GM12878 (cell line): ENCODE measurements at regions not wholly inside any gene's neighbourhood (a gene's known extent, or its start where the extent isn't known, plus 50 kb on each side); places are given as distances from the start of the nearest gene placed in this dataset.

ENCODE experiments used
- ATAC-seq: fragments of 200-7000 bp; cut with Tn5 transposase; 3 replicates; pipeline ENCODE4 v1.9.1; 2020; ENCODE audit warnings: mild to moderate bottlenecking, moderate library complexity
- BruUV-seq: library from RNA; stranded (reverse); fragments of 400-500 nt; replicated peaks from 2 replicates; lab custom pipeline; 2021; lab: Mats Ljungman, UMichigan
- CTCF ChIA-PET: fragments of 300-600 bp; sonication (Branson Sonifier 250); formaldehyde crosslinking; extraction: SDS; loops from one replicate; lab custom pipeline; 2021; ENCODE audit warnings: inconsistent platforms; lab: Yijun Ruan, JAX
- POLR2A ChIA-PET: fragments of 350-600 bp; formaldehyde crosslinking; extraction: SDS; loops from one replicate; lab custom pipeline; 2021; ENCODE audit warnings: inconsistent platforms; lab: Charles Lee
- RAD21 ChIA-PET: fragments of 300-600 bp; sonication (Branson Sonifier 250); formaldehyde crosslinking; loops from one replicate; lab custom pipeline; 2023; ENCODE audit warnings: antibody characterized with exemption; ENCODE audit not compliant: unreplicated experiment; lab: Charles Lee
- SMC1A ChIA-PET: fragments of 300-600 bp; sonication (Branson Sonifier 250); formaldehyde crosslinking; loops from one replicate; lab custom pipeline; 2023; ENCODE audit not compliant: unreplicated experiment, uncharacterized antibody; lab: Charles Lee
- DNase-seq: peaks from one replicate; pipeline ENCODE4 v3.0.0-alpha.2; 2011; ENCODE audit warnings: low read depth, low spot score
- FAIRE-seq: peaks from 3 replicates; lab custom pipeline; 2011; peaks lifted over from hg19 to GRCh38; lab: Jason Lieb, UNC
- H2AFZ ChIP-seq: 2 replicates; pipeline ENCODE4 v1.6.0; 2011; ENCODE audit warnings: low read depth, low read length, control low read depth; ENCODE audit not compliant: control insufficient read depth
- H3K27ac ChIP-seq: 2 replicates; pipeline ENCODE4 v1.5.1; 2011; ENCODE audit warnings: control low read depth; ENCODE audit not compliant: control insufficient read depth, insufficient read depth
- H3K27me3 ChIP-seq, 2 experiments: replicated peaks in 1 of 2; 2 replicates each; pipeline versions ENCODE4 v1.6.0 to v1.6.1; 2011; ENCODE audit warnings: low read length in 1 of 2; ENCODE audit not compliant: control insufficient read depth in 2 of 2, insufficient read depth in 2 of 2
- H3K36me3 ChIP-seq, 2 experiments: 2 replicates each; pipeline ENCODE4 v1.5.1; 2011; ENCODE audit warnings: low read length in 1 of 2; ENCODE audit not compliant: control insufficient read depth in 2 of 2, insufficient read depth in 2 of 2
- H3K4me1 ChIP-seq: 2 replicates; pipeline ENCODE4 v1.6.1; 2011; ENCODE audit warnings: mild to moderate bottlenecking, low read length, moderate library complexity, mixed read lengths; ENCODE audit not compliant: control insufficient read depth, insufficient read depth
- H3K4me2 ChIP-seq: 2 replicates; pipeline ENCODE4 v1.6.0; 2011; ENCODE audit warnings: control low read depth; ENCODE audit not compliant: control insufficient read depth, insufficient read depth
- H3K4me3 ChIP-seq: fragments of 200-600 bp; sonication (generic); 2 replicates; pipeline ENCODE4 v1.5.1; 2016
- H3K79me2 ChIP-seq: 2 replicates; pipeline ENCODE4 v1.6.0; 2011; ENCODE audit warnings: low read length; ENCODE audit not compliant: control insufficient read depth, insufficient read depth
- H3K9ac ChIP-seq: 2 replicates; pipeline ENCODE4 v1.8.0; 2011; ENCODE audit warnings: low read length, control low read depth, mixed read lengths; ENCODE audit not compliant: control insufficient read depth, insufficient read depth
- H3K9me3 ChIP-seq: replicated peaks from 3 replicates; pipeline ENCODE4 v1.5.1; 2011; ENCODE audit warnings: mild to moderate bottlenecking, low read length; ENCODE audit not compliant: control insufficient read depth, insufficient read depth
- H4K20me1 ChIP-seq: 2 replicates; pipeline ENCODE4 v1.6.0; 2011; ENCODE audit not compliant: control insufficient read depth, insufficient read depth
- BACH1 ChIP-seq: fragments of 450-650 bp; IDR thresholded peaks from 2 replicates; pipeline ENCODE4 v1.6.1; 2017; ENCODE audit warnings: mild to moderate bottlenecking, borderline replicate concordance
- BCL3 ChIP-seq: IDR thresholded peaks from 2 replicates; pipeline ENCODE4 v1.6.1; 2011; ENCODE audit warnings: borderline replicate concordance, low read depth, mild to moderate bottlenecking, moderate library complexity, low read length; ENCODE audit not compliant: insufficient read depth, poor library complexity, severe bottlenecking
- BMI1 ChIP-seq: fragments of 450-650 bp; IDR thresholded peaks from 2 replicates; pipeline ENCODE4 v1.6.1; 2016; ENCODE audit warnings: mild to moderate bottlenecking, moderate library complexity, borderline replicate concordance
- EED ChIP-seq: sonication (generic); IDR thresholded peaks from 2 replicates; pipeline ENCODE4 v1.6.1; 2016; ENCODE audit warnings: antibody characterized with exemption, low read depth
- KDM1A ChIP-seq: fragments of 200-600 bp; sonication (generic); IDR thresholded peaks from 2 replicates; pipeline ENCODE4 v1.6.1; 2016; ENCODE audit warnings: borderline replicate concordance
- NRF1 ChIP-seq: conservative IDR thresholded peaks from 2 replicates; pipeline ENCODE4 v1.6.1; 2011; ENCODE audit warnings: mild to moderate bottlenecking, low read depth, low read length, improper control_type of control experiment
- REST ChIP-seq: IDR thresholded peaks from 2 replicates; pipeline ENCODE4 v1.6.1; 2012; ENCODE audit warnings: mild to moderate bottlenecking, low read depth, low read length
- TCF7 ChIP-seq: IDR thresholded peaks from 2 replicates; pipeline ENCODE4 v1.6.1; 2014; ENCODE audit warnings: antibody characterized with exemption, borderline replicate concordance
- ZBTB11 ChIP-seq: fragments of 450-650 bp; formaldehyde crosslinking; IDR thresholded peaks from 2 replicates; pipeline ENCODE4 v1.5.0; 2022; ENCODE audit warnings: mild to moderate bottlenecking, missing genetic modification characterization
- whole genome bisulfite sequencing: methylation state at CpG from one replicate; pipeline ENCODE4 v1.1.6; 2016; ENCODE audit warnings: low lambda C conversion rate; ENCODE audit not compliant: insufficient replicate concordance, insufficient coverage; ENCODE audit errors: missing lambda C conversion rate; 5-methylcytosine and 5-hydroxymethylcytosine counted together
- in situ Hi-C: fragments of 300-500 bp; cut with MboI; formaldehyde crosslinking; loops from 9 replicates; pipeline ENCODE4 v1.14.3; 2018; ENCODE audit warnings: mixed read lengths
- intact Hi-C: fragments of 100-400 bp; cut with micrococcal nuclease; formaldehyde crosslinking; loops from one replicate; pipeline ENCODE4 v1.14.2; 2022; ENCODE audit not compliant: unreplicated experiment
- TF ChIP-seq, protein P1 (sequence below): fragments of 450-650 bp; formaldehyde crosslinking; IDR thresholded peaks from 2 replicates; pipeline ENCODE4 v1.4.0; 2020; ENCODE audit warnings: mild to moderate bottlenecking, moderate library complexity

GRCh38 chr14:46087604-46088003, 564.0 kb downstream of the RPL10L start:
- RAD21 ChIA-PET, result interaction anchor here (1.1 kb wide), 1 partner anchor 125 kb away, joined by 3 read pairs; no protein-coding TSS in a partner anchor
- no peaks in the 10 kb centered on the region for H4K20me1 ChIP-seq
- H3K36me3 ChIP-seq, result no peaks in the 10 kb centered on the region
- no TSS peak for BruUV-seq
- H3K4me3 ChIP-seq, result no peak overlapping the region
- no peak for FAIRE-seq
- DNase-seq, result no peak
- no peak overlapping the region for H2AFZ ChIP-seq
- ATAC-seq, result no peak
- intact Hi-C loops (no loop called here), in situ Hi-C loops (no loop called here)
- CTCF ChIA-PET, result no interaction called here
- H3K27ac ChIP-seq, result no peak overlapping the region
- SMC1A ChIA-PET, result no interaction called here
- H3K9me3 ChIP-seq, result no peaks in the 10 kb centered on the region
- no peaks in the 10 kb centered on the region for H3K4me1 ChIP-seq
- H3K4me2 ChIP-seq, result no peak overlapping the region
- H3K27me3 ChIP-seq, result no peaks in the 10 kb centered on the region
- 0% methylated on average over 2 of the region's 2 CpGs for WGBS
- no peaks in the 10 kb centered on the region for H3K79me2 ChIP-seq
- POLR2A ChIA-PET, result no interaction called here
- no peak overlapping the region for H3K9ac ChIP-seq
- TF ChIP-seq BACH1, result no peak
- no peak for TF ChIP-seq REST
- TF ChIP-seq TCF7, result no peak
- TF ChIP-seq BCL3, result no peak
- no peak for TF ChIP-seq EED
- TF ChIP-seq BMI1, result no peak
- TF ChIP-seq ZBTB11 (CRISPR knock-in tag), result no peak
- no peak for TF ChIP-seq KDM1A
- TF ChIP-seq, protein P1, sequence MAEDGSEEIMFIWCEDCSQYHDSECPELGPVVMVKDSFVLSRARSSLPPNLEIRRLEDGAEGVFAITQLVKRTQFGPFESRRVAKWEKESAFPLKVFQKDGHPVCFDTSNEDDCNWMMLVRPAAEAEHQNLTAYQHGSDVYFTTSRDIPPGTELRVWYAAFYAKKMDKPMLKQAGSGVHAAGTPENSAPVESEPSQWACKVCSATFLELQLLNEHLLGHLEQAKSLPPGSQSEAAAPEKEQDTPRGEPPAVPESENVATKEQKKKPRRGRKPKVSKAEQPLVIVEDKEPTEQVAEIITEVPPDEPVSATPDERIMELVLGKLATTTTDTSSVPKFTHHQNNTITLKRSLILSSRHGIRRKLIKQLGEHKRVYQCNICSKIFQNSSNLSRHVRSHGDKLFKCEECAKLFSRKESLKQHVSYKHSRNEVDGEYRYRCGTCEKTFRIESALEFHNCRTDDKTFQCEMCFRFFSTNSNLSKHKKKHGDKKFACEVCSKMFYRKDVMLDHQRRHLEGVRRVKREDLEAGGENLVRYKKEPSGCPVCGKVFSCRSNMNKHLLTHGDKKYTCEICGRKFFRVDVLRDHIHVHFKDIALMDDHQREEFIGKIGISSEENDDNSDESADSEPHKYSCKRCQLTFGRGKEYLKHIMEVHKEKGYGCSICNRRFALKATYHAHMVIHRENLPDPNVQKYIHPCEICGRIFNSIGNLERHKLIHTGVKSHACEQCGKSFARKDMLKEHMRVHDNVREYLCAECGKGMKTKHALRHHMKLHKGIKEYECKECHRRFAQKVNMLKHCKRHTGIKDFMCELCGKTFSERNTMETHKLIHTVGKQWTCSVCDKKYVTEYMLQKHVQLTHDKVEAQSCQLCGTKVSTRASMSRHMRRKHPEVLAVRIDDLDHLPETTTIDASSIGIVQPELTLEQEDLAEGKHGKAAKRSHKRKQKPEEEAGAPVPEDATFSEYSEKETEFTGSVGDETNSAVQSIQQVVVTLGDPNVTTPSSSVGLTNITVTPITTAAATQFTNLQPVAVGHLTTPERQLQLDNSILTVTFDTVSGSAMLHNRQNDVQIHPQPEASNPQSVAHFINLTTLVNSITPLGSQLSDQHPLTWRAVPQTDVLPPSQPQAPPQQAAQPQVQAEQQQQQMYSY (CRISPR knock-in tag), result no peak
- no peak for TF ChIP-seq NRF1
